ENCODE measurements at regions not wholly inside any gene's neighbourhood (a gene's known extent, or its start where the extent isn't known, plus 50 kb on each side); places are given as distances from the start of the nearest gene placed in this dataset.

DNA sequence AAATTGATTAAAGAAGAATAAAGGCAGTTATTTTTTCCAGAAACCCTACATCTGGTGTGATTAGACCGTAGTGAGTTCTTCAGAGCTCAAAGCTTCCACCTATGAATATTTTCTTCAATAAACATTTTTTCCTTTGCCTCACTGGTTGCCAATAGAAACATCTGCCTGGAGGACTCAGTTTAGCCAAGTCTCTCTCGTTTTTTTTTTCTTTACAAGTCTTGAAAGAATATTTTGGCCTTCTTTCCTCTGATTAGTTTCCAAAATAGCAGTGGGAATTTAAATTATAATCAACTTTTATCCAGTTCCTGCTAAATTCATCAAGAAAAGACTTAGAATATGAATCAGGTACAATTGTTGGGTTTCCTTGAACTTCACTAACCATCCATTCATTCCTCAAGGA is 897.5 kb downstream of the TLE1 start:
- CTCF ChIA-PET: no interaction called here
- in situ Hi-C loops (cut with HindIII; ENCODE audit: low pct_unique_long_range_greater_than_20kb, low sequenced_read_pairs) (no loop called here), intact Hi-C loops (cut with micrococcal nuclease; ENCODE audit: unreplicated experiment) (no loop called here)
- H3K4me1 ChIP-seq (ENCODE audit: control insufficient read depth, insufficient read depth, low read length): no peaks in the 10 kb centered on the region
- H3K9me3 ChIP-seq (ENCODE audit: control insufficient read depth, insufficient read depth, low read depth, low read length): no peaks in the 10 kb centered on the region
- no peaks in the 10 kb centered on the region for H3K27me3 ChIP-seq (ENCODE audit: control insufficient read depth, insufficient read depth, low read length)
- H3K36me3 ChIP-seq (ENCODE audit: control insufficient read depth, insufficient read depth, low read length): no peaks in the 10 kb centered on the region
- ATAC-seq (no peak), DNase-seq (ENCODE audit: low read depth, low spot score) (no peak)
- H3K4me3 ChIP-seq (ENCODE audit: low read depth in 2 of 2, low read length in 2 of 2): no peak overlapping the region
- no peak for TF ChIP-seq TCF7L2 (IDR thresholded peaks at IDR 0.05; ENCODE audit: low read depth, low read length)
- TF ChIP-seq, protein P1, sequence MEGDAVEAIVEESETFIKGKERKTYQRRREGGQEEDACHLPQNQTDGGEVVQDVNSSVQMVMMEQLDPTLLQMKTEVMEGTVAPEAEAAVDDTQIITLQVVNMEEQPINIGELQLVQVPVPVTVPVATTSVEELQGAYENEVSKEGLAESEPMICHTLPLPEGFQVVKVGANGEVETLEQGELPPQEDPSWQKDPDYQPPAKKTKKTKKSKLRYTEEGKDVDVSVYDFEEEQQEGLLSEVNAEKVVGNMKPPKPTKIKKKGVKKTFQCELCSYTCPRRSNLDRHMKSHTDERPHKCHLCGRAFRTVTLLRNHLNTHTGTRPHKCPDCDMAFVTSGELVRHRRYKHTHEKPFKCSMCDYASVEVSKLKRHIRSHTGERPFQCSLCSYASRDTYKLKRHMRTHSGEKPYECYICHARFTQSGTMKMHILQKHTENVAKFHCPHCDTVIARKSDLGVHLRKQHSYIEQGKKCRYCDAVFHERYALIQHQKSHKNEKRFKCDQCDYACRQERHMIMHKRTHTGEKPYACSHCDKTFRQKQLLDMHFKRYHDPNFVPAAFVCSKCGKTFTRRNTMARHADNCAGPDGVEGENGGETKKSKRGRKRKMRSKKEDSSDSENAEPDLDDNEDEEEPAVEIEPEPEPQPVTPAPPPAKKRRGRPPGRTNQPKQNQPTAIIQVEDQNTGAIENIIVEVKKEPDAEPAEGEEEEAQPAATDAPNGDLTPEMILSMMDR (IDR thresholded peaks at IDR 0.05): no peak
- TF ChIP-seq SIN3A (IDR thresholded peaks at IDR 0.05; ENCODE audit: borderline replicate concordance, insufficient read depth, low read depth, low read length): no peak
- no peak for TF ChIP-seq POLR2AphosphoS5 (IDR thresholded peaks at IDR 0.05; ENCODE audit: low read depth, low read length)
- TF ChIP-seq, protein P2, sequence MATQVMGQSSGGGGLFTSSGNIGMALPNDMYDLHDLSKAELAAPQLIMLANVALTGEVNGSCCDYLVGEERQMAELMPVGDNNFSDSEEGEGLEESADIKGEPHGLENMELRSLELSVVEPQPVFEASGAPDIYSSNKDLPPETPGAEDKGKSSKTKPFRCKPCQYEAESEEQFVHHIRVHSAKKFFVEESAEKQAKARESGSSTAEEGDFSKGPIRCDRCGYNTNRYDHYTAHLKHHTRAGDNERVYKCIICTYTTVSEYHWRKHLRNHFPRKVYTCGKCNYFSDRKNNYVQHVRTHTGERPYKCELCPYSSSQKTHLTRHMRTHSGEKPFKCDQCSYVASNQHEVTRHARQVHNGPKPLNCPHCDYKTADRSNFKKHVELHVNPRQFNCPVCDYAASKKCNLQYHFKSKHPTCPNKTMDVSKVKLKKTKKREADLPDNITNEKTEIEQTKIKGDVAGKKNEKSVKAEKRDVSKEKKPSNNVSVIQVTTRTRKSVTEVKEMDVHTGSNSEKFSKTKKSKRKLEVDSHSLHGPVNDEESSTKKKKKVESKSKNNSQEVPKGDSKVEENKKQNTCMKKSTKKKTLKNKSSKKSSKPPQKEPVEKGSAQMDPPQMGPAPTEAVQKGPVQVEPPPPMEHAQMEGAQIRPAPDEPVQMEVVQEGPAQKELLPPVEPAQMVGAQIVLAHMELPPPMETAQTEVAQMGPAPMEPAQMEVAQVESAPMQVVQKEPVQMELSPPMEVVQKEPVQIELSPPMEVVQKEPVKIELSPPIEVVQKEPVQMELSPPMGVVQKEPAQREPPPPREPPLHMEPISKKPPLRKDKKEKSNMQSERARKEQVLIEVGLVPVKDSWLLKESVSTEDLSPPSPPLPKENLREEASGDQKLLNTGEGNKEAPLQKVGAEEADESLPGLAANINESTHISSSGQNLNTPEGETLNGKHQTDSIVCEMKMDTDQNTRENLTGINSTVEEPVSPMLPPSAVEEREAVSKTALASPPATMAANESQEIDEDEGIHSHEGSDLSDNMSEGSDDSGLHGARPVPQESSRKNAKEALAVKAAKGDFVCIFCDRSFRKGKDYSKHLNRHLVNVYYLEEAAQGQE (IDR thresholded peaks at IDR 0.05; ENCODE audit: insufficient read depth in 1 of 2, low read depth in 2 of 2, low read length in 1 of 2): no peak
- no peak overlapping the region for H3K27ac ChIP-seq (ENCODE audit: low read length)
- no TSS peak for BruUV-seq (replicated peaks)
- POLR2A ChIA-PET: no interaction called here

DNA sequence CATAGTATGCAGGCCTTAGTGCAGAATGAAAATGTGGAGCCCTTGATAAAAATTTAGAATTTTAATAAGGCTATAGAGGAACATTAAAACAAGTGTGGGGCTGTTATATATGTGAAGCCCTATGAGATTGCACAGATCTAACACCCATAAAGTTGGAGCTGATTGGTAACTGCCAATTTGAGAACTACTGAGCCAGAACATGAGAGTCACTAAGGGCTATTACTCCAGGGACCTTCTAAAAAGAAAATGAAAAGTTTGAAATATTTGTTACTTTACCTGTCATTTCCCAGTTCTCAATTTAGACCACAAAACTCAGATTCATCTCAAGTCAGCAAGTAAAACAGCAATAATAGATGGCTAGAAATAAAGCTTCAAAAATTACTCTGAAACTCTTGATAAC is 898.6 kb downstream of the TLE1 start:
- no peaks in the 10 kb centered on the region for H3K27me3 ChIP-seq (ENCODE audit: control insufficient read depth, insufficient read depth, low read length)
- DNase-seq (ENCODE audit: low read depth, low spot score): no peak
- no peaks in the 10 kb centered on the region for H3K9me3 ChIP-seq (ENCODE audit: control insufficient read depth, insufficient read depth, low read depth, low read length)
- no TSS peak for BruUV-seq (replicated peaks)
- ATAC-seq: no peak
- H3K4me1 ChIP-seq (ENCODE audit: control insufficient read depth, insufficient read depth, low read length): no peaks in the 10 kb centered on the region
- in situ Hi-C loops (cut with HindIII; ENCODE audit: low pct_unique_long_range_greater_than_20kb, low sequenced_read_pairs) (no loop called here), intact Hi-C loops (cut with micrococcal nuclease; ENCODE audit: unreplicated experiment) (no loop called here)
- ChIA-PET CTCF (no interaction called here), POLR2A (no interaction called here)
- no peak for TF ChIP-seq TCF7L2 (IDR thresholded peaks at IDR 0.05; ENCODE audit: low read depth, low read length)
- no peak for TF ChIP-seq POLR2AphosphoS5 (IDR thresholded peaks at IDR 0.05; ENCODE audit: low read depth, low read length)
- TF ChIP-seq, protein P1 (IDR thresholded peaks at IDR 0.05): no peak
- TF ChIP-seq, protein P2 (IDR thresholded peaks at IDR 0.05; ENCODE audit: insufficient read depth in 1 of 2, low read depth in 2 of 2, low read length in 1 of 2): no peak
- H3K4me3 ChIP-seq (ENCODE audit: low read depth in 2 of 2, low read length in 2 of 2): no peak overlapping the region
- H3K27ac ChIP-seq (ENCODE audit: low read length): no peak overlapping the region
- H3K36me3 ChIP-seq (ENCODE audit: control insufficient read depth, insufficient read depth, low read length): no peaks in the 10 kb centered on the region

Measured in Panc1 (cell line).